ENCODE measurements at regions not wholly inside any gene's neighbourhood (a gene's known extent, or its start where the extent isn't known, plus 50 kb on each side); places are given as distances from the start of the nearest gene placed in this dataset.

DNA sequence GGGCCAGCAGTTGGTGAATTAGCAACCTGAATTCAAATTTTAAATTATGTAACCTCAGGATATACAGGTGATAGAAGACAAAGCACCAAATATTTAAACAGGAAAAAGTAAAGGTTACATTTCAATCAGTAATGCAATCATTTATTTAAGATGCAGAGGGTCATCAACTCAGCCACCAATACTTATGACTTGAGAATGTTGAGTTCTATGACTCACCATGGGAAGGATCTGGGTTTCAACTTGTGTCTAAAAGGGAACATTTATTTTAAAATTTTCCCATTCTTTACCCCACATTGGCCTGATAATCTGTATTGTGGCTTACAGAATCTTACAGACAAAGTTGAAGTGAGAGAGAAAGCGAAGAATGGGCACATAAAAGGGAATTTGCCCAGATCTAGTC is 418.0 kb downstream of the NDFIP2 start:
- TF ChIP-seq, protein P1, sequence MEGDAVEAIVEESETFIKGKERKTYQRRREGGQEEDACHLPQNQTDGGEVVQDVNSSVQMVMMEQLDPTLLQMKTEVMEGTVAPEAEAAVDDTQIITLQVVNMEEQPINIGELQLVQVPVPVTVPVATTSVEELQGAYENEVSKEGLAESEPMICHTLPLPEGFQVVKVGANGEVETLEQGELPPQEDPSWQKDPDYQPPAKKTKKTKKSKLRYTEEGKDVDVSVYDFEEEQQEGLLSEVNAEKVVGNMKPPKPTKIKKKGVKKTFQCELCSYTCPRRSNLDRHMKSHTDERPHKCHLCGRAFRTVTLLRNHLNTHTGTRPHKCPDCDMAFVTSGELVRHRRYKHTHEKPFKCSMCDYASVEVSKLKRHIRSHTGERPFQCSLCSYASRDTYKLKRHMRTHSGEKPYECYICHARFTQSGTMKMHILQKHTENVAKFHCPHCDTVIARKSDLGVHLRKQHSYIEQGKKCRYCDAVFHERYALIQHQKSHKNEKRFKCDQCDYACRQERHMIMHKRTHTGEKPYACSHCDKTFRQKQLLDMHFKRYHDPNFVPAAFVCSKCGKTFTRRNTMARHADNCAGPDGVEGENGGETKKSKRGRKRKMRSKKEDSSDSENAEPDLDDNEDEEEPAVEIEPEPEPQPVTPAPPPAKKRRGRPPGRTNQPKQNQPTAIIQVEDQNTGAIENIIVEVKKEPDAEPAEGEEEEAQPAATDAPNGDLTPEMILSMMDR (conservative IDR thresholded peaks at IDR 0.05) = no peak
- TF ChIP-seq EZH2 (IDR thresholded peaks at IDR 0.05; ENCODE audit: low read depth) = no peak
